GM19025 (cell line): ENCODE measurements at regions not wholly inside any gene's neighbourhood (a gene's known extent, or its start where the extent isn't known, plus 50 kb on each side); places are given as distances from the start of the nearest gene placed in this dataset.

Source experiments
- ATAC-seq: cut with Tn5 transposase; IDR thresholded peaks from one replicate; pipeline ENCODE4 v1.9.1; 2021; ENCODE audit warnings: mild to moderate bottlenecking, low read depth, moderate library complexity; ENCODE audit not compliant: unreplicated experiment

DNA sequence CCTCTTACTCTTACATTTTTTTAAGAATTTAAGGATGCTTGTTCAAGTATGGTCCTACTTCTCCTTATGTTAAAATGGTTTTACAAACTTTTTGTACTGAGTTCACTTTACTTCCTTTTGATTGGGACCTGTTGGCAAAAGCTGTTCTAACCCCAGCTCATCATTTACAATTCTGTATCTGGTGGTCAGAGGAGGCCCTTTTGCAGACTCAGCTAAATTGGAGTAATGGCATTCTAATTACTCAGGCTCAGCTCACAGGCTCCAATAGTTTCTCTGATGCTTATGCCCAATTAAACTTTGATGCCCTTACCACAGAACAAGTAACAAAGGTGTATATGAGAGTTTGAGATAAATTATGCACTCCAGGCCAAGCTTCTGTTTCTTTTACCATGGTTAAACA lies 1632.0 kb downstream of the UQCRFS1 start:
- ATAC-seq: no peak
